Pancreas (tissue), 10 donors: ENCODE measurements at regions not wholly inside any gene's neighbourhood (a gene's known extent, or its start where the extent isn't known, plus 50 kb on each side); places are given as distances from the start of the nearest gene placed in this dataset.
A peak's percentile ranks its signal among the peaks of the same experiment; 100 is the strongest.

Experiments used
- ATAC-seq, 4 donors: fragments of 200-7000 bp; cut with Tn5 transposase; one replicate each; pipeline versions ENCODE4 v1.8.0 to v1.9.1; 2020; ENCODE audit warnings: mild to moderate bottlenecking in 4 of 4, moderate library complexity in 4 of 4
- DNase-seq, 6 donors: peaks; one replicate each; pipeline ENCODE4 v3.0.0-alpha.2; 2020
- FAIRE-seq: peaks from 2 replicates; lab custom pipeline; 2012; peaks lifted over from hg19 to GRCh38; lab: Jason Lieb, UNC
- H3K27ac ChIP-seq, 4 donors: fragments of 200-600 bp; sonication (generic); 1 replicate in 3 of 4; 2 replicates in 1 of 4; pipeline versions ENCODE4 v1.5.0 to v1.8.0; 2020
- H3K27me3 ChIP-seq, 4 donors: fragments of 200-600 bp; one replicate each; pipeline ENCODE4 v1.8.0; 2021
- H3K36me3 ChIP-seq, 3 donors: fragments of 200-600 bp; sonication (generic) in 1 of 3; one replicate each; pipeline versions ENCODE4 v1.5.0 to v1.8.0; 2020 to 2021
- H3K4me1 ChIP-seq, 3 donors: fragments of 200-600 bp; one replicate each; pipeline ENCODE4 v1.8.0; 2021
- H3K4me3 ChIP-seq, 4 donors: fragments of 200-600 bp; sonication (generic) in 2 of 4; one replicate each; pipeline versions ENCODE4 v1.5.0 to v1.8.0; 2020 to 2021
- H3K9me3 ChIP-seq, 4 donors: fragments of 200-600 bp; one replicate each; pipeline ENCODE4 v1.8.0; 2021
- WGBS, 2 donors: extraction: QIAGEN DNeasy Blood & Tissue Kit; methylation state at CpG; one replicate each; pipeline ENCODE4 v1.1.7; 2013; 5-methylcytosine and 5-hydroxymethylcytosine counted together
- intact Hi-C, 3 donors: fragments of 100-400 bp; cut with DNase I; formaldehyde crosslinking; loops; one replicate each; pipeline versions ENCODE4 v1.11.1 to v1.14.2; 2022
- TF ChIP-seq, protein P1 (sequence below), 4 donors: fragments of 200-600 bp; sonication (generic) in 3 of 4; IDR thresholded peaks; one replicate each; pipeline versions ENCODE4 v1.5.0 to v1.8.0; 2021; ENCODE audit warnings: antibody characterized with exemption in 4 of 4
- donor health status: healthy with polysubstance abuse.
- donor health status: DM: no; HTN: no; CAD: no; lungs with moderate emphysema.
- donor health status: DM: no; HTN: no; CAD: no.
- donor health status: control.
- donor health status: control.
- donor health status: Bipolar disorder and iron deficiency.
- donor health status: DM: yes; HTN: yes; CAD: no.
- donor health status: DM: no; HTN: no; CAD: no.
- donor health status: DM: no; HTN: no; CAD: no.
- donor health status: DM: yes; HTN: yes; CAD: no.

DNA sequence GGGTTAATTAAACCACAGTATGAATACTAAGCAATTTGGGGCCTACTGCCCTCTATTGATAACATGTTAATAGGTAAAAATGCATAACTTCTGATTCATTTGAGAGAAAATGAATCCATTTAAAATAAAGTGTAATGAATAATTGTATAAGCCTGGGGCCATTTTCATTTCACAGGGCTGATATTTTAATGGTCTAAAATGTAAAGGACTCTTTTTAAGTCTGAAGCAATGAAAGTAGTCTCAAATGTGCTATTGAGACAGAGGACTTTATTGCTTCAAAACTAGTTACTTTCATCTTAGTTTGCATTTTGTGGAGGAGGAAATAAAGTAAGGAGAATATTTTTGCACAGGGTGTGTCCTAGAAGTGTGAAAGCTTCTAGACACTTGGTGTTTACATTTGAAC lies 155.4 kb downstream of the TLR5 start:
- no peak for ATAC-seq
- H3K27ac ChIP-seq, result no peak overlapping the region
- intact Hi-C loops, result no loop called here

DNA sequence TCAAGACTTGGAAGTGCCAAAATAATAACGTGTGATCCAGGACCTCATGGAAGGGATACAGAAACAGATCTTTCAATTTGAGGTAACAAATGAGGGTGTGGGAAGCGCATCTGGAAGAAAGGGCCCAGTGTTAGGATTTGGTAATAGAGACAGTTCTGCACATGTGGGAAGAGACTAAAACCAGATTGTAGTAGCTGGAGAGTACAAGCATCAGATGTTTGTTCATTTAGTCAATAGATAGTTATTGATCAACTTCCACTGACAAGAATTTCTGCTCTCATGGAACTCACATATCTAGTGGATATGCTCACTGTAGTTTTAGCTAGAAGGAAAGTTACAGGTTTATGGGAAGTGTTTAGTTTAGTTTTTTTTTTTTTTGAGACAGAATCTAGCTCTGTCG lies 153.6 kb downstream of the TLR5 start:
- no peaks in the 10 kb centered on the region for H3K27me3 ChIP-seq
- DNase-seq (no peak), FAIRE-seq (no peak), ATAC-seq (no peak)
- no peak overlapping the region for H3K4me3 ChIP-seq
- 70 to 78% methylated on average over 3 of the region's 3 CpGs for WGBS, 2 donors
- H3K27ac ChIP-seq, result no peak overlapping the region
- TF ChIP-seq, protein P1, sequence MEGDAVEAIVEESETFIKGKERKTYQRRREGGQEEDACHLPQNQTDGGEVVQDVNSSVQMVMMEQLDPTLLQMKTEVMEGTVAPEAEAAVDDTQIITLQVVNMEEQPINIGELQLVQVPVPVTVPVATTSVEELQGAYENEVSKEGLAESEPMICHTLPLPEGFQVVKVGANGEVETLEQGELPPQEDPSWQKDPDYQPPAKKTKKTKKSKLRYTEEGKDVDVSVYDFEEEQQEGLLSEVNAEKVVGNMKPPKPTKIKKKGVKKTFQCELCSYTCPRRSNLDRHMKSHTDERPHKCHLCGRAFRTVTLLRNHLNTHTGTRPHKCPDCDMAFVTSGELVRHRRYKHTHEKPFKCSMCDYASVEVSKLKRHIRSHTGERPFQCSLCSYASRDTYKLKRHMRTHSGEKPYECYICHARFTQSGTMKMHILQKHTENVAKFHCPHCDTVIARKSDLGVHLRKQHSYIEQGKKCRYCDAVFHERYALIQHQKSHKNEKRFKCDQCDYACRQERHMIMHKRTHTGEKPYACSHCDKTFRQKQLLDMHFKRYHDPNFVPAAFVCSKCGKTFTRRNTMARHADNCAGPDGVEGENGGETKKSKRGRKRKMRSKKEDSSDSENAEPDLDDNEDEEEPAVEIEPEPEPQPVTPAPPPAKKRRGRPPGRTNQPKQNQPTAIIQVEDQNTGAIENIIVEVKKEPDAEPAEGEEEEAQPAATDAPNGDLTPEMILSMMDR (IDR thresholded peaks at IDR 0.05), result no peak
- intact Hi-C loops, result no loop called here
- H3K4me1 ChIP-seq, result no peaks in the 10 kb centered on the region
- no peaks in the 10 kb centered on the region for H3K9me3 ChIP-seq
- H3K36me3 ChIP-seq, result peaks cover 0 to 3% (median 0%) of the 10 kb centered on the region in 3 donors

More for the DNA sequence above, 155.4 kb downstream of the TLR5 start:
- H3K9me3 ChIP-seq, result no peaks in the 10 kb centered on the region
- H3K4me3 ChIP-seq, result no peak overlapping the region
- TF ChIP-seq, protein P1 (IDR thresholded peaks at IDR 0.05), result no peak
- FAIRE-seq (no peak), DNase-seq (no peak)
- H3K27me3 ChIP-seq, result no peaks in the 10 kb centered on the region
- H3K36me3 ChIP-seq, result no peaks in the 10 kb centered on the region
- no peaks in the 10 kb centered on the region for H3K4me1 ChIP-seq

DNA sequence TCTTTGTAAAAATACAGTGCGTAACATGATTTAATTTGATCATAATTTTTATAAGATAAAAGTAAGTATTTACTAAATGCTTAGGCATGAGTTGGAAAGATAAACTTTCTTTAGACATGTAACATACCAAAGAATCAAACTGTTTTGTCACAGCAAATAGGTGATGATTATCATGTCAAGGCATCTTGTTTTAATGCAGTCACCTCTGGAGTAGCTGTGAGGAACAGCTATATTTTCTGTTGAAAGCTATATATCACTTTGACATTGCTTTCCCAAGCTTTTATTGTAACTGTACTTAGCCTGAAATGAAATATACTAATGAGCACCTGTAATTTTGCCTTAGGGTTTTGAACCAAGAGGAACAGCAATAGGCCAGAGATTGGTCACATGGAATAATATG lies 151.9 kb downstream of the TLR5 start:
- ATAC-seq, result no peak

DNA sequence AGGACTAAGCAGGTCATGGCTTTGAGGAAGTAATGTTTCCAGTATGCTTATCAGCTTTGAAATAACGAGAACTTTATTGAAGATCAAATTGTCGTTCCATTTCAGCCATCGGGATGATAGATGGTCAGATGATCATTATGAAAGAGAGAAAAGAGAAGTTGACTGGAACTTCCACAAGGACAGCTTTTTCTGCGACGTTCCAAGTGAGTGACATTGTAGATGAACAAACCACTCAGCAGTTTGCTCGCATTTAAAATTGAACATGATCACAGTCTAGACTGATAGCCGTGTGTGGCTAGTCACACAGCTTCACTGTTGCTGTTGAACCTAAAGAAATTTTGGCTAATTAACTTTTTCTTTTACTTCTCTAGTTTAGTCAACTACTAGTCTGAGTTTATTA lies 151.1 kb downstream of the TLR5 start:
- H3K4me3 ChIP-seq, result no peak overlapping the region
- TF ChIP-seq, protein P1 (IDR thresholded peaks at IDR 0.05), result no peak
- no peak overlapping the region for H3K27ac ChIP-seq
- H3K27me3 ChIP-seq, result no peaks in the 10 kb centered on the region
- peaks cover 0 to 3% (median 0%) of the 10 kb centered on the region in 3 donors for H3K36me3 ChIP-seq
- FAIRE-seq, result no peak
- H3K9me3 ChIP-seq, result no peaks in the 10 kb centered on the region
- ATAC-seq, result no peak
- 84 to 91% methylated on average over 7 of the region's 7 CpGs for WGBS, 2 donors
- intact Hi-C loops, result no loop called here
- no peak for DNase-seq
- H3K4me1 ChIP-seq, result peaks cover 0 to 4% (median 0%) of the 10 kb centered on the region in 3 donors

More for the DNA sequence above, 151.9 kb downstream of the TLR5 start:
- DNase-seq (no peak), FAIRE-seq (no peak)
- 95 to 98% methylated on average over 1 of the region's 1 CpG for WGBS, 2 donors
- H3K4me1 ChIP-seq, result peaks cover 0 to 4% (median 0%) of the 10 kb centered on the region in 3 donors
- H3K27me3 ChIP-seq, result no peaks in the 10 kb centered on the region
- no peak overlapping the region for H3K4me3 ChIP-seq
- H3K9me3 ChIP-seq, result no peaks in the 10 kb centered on the region
- H3K27ac ChIP-seq, result no peak overlapping the region
- H3K36me3 ChIP-seq, result peaks cover 0 to 3% (median 0%) of the 10 kb centered on the region in 3 donors
- TF ChIP-seq, protein P1 (IDR thresholded peaks at IDR 0.05), result no peak
- intact Hi-C loops, result no loop called here

DNA sequence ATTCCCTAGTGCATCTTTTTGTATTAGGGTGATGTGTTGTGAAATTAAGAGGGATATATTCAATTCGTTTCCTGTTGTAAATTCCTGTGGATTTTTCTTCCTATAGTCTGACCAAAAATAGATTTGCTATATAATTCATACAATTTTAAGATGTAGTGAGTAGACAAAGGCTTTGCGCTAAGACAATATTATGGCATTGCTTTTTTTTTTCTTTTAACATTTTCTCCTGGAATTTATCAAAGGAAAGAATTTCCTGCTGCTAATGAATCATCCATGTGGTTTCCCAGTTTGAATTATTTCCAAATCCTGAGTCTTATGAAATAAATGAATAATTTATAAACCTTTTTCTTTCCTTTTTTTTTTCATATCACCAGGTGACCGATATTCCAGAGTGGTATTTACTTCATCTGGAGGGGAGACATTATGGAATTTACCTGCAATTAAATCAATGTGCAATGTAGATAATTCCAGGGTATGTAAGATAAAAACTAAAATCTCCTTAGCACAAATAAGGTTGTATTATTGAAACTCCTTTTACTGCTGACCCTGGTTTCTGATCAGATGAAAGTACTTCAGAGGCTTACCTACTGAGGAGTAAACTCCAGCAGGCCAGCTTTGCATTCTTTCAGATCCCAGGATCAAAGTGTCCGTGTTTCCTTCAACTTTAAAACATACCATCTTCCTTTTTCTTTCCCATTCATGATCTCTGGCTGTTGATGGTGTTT lies 148.4 kb downstream of the TLR5 start:
- Histone ChIP-seq H3K27ac (peak overlapping the region in 2 of 4 donors; percentile 37 to 54), H3K4me3 (no peak overlapping the region), H3K9me3 (no peaks in the 10 kb centered on the region), H3K27me3 (no peaks in the 10 kb centered on the region), H3K4me1 (peaks cover 0 to 4% (median 0%) of the 10 kb centered on the region in 3 donors), H3K36me3 (peaks cover 0 to 3% (median 0%) of the 10 kb centered on the region in 3 donors)
- DNase-seq (no peak), ATAC-seq (no peak), FAIRE-seq (peak; percentile 64)
- TF ChIP-seq, protein P1 (IDR thresholded peaks at IDR 0.05), result no peak
- intact Hi-C loops, result no loop called here
- WGBS, 2 donors, result 69 to 76% methylated on average over 4 of the region's 4 CpGs
